Central memory CD8-positive, alpha-beta T cell (primary cell): ENCODE measurements at regions not wholly inside any gene's neighbourhood (a gene's known extent, or its start where the extent isn't known, plus 50 kb on each side); places are given as distances from the start of the nearest gene placed in this dataset.
"Not testable (repeated sequence)": the region's sequence is repeated elsewhere in the genome, so short reads cannot be mapped to it uniquely, and the experiment has no call there.

Experiments
- ATAC-seq: fragments of 150-1000 bp; cut with Tn5 transposase; replicated peaks from 2 replicates; pipeline ENCODE4 v1.10.0; 2022; ENCODE audit warnings: mild to moderate bottlenecking, moderate FRiP score, moderate number of reproducible peaks; ENCODE audit not compliant: poor library complexity, severe bottlenecking; ENCODE audit errors: extremely low read depth
- DNase-seq, 2 donors: peaks; one replicate each; pipeline ENCODE4 v3.0.0; 2021; ENCODE audit warnings: low spot score in 2 of 2
- H3K27ac Mint-ChIP-seq: one replicate; pipeline ENCODE4 v1.8.0; 2022; ENCODE audit warnings: low read depth, mild to moderate bottlenecking, moderate library complexity, mixed read lengths
- H3K27me3 Mint-ChIP-seq: one replicate; pipeline ENCODE4 v1.8.0; 2022; ENCODE audit warnings: mixed read lengths
- H3K36me3 Mint-ChIP-seq: one replicate; pipeline ENCODE4 v1.8.0; 2022; ENCODE audit warnings: mild to moderate bottlenecking, moderate library complexity, mixed read lengths; ENCODE audit not compliant: insufficient read depth
- H3K4me1 Mint-ChIP-seq: one replicate; pipeline ENCODE4 v1.8.0; 2022; ENCODE audit warnings: mixed read lengths
- H3K4me3 Mint-ChIP-seq: one replicate; pipeline ENCODE4 v1.8.0; 2022; ENCODE audit warnings: mild to moderate bottlenecking, moderate library complexity, mixed read lengths
- H3K9me3 Mint-ChIP-seq: one replicate; pipeline ENCODE4 v1.8.0; 2022; ENCODE audit warnings: mixed read lengths

DNA sequence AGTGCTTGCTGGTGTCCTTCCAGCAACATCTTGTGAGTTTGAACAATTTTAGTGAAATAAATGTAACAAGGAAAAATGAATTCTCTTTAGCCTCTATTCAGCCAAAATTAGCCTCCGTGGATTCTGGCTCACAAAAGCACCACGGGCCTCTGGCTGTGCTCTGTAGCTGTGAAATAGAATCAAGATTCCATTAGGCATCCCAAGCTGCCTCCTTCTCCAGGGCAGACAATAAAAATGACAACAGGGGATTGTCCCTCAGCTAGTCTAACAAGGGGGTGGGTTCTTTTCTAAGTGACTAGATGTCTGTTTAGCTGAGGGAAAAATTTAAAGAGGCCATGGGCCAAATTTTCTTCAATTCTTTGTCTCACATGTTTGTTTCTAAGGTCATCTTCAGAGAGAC, 254.7 kb upstream of the FIGN start:
- Mint-ChIP-seq H3K27ac (no peak overlapping the region), H3K4me3 (no peak overlapping the region), H3K9me3 (no peaks in the 10 kb centered on the region), H3K4me1 (no peaks in the 10 kb centered on the region), H3K36me3 (no peaks in the 10 kb centered on the region), H3K27me3 (no peaks in the 10 kb centered on the region)
- no peak for ATAC-seq
- no peak for DNase-seq

DNA sequence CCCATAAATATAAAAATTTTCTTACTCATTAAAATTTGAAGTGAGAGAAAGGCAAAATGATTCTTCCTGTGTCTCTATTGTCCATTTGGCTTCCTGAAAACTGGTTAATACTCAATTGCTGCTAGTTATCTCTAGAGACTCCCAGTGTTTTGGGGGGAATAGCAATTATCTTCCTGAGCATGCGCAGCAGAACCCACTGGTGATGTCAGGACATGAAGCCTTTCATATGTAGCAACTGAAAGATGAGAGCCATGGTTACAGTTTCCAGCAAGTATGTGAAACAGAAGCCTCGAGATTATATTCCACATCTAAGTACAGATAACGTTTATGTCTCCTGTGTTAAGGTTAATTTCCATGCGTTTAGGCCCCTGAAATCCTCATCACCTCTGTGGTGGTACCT, 254.3 kb upstream of the FIGN start:
- no peak for ATAC-seq
- Mint-ChIP-seq H3K9me3 (no peaks in the 10 kb centered on the region), H3K27ac (no peak overlapping the region), H3K4me3 (no peak overlapping the region), H3K4me1 (no peaks in the 10 kb centered on the region), H3K36me3 (no peaks in the 10 kb centered on the region), H3K27me3 (no peaks in the 10 kb centered on the region)
- no peak for DNase-seq

DNA sequence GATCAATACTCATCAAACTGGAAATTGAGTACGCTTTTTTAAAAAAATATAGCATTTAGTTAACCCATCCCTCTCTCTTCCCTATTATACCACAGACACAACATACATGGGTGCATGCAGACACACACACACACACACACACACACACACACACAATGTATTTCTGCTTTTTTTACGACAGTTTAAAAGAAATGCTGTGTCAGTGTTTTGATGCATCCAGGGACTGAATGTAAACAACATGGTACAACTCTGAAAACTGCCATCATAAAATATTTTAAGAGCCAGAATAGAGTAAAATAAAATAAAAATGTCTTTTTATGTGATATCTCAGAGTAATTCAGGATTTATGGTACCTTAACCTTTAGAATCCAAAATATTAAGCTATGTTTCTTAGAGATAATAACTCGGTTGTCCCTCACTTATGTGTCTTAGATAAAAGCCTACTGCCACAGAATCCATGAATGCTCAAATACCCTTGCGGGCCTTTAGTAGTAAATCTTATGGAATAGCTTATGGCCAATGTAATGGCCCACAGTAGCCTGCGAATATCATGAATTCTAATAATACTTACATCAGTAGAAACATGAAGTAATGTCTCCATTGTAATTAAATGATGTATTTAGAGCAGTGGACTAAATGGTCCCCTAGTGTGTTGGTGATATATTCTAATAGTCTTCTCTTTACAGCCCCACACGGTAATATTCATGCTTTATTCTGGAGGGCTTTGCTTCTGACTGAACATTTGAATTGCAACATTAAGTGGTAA, 251.6 kb upstream of the FIGN start:
- no peak overlapping the region for H3K27ac Mint-ChIP-seq
- no peak overlapping the region for H3K4me3 Mint-ChIP-seq
- no peaks in the 10 kb centered on the region for H3K9me3 Mint-ChIP-seq
- no peak for ATAC-seq
- no peak for DNase-seq
- no peaks in the 10 kb centered on the region for H3K36me3 Mint-ChIP-seq
- H3K4me1 Mint-ChIP-seq, result no peaks in the 10 kb centered on the region
- no peaks in the 10 kb centered on the region for H3K27me3 Mint-ChIP-seq

DNA sequence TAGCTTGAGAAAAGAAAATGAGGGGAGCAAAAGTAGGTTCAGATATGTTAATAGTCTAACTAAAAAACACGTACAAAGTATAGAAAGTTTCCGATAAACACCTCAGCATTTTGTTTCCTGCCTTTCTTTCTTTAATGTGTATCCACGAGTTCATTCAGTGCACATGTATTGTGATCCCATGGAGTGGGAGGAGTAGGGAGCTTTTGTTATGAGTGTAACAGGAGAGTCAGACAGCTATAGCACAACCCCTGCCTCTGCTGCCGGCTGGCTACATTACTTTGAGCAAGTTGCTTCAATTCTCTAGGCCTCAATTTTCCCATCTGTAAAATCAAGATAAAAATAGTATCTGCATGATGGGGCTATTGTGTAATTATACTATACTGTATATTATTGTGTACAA, 249.2 kb upstream of the FIGN start:
- Mint-ChIP-seq H3K36me3 (no peaks in the 10 kb centered on the region), H3K27ac (no peak overlapping the region), H3K4me3 (no peak overlapping the region), H3K9me3 (peaks cover 7% of the 10 kb centered on the region), H3K4me1 (no peaks in the 10 kb centered on the region), H3K27me3 (no peaks in the 10 kb centered on the region)
- DNase-seq (no peak), ATAC-seq (no peak)

DNA sequence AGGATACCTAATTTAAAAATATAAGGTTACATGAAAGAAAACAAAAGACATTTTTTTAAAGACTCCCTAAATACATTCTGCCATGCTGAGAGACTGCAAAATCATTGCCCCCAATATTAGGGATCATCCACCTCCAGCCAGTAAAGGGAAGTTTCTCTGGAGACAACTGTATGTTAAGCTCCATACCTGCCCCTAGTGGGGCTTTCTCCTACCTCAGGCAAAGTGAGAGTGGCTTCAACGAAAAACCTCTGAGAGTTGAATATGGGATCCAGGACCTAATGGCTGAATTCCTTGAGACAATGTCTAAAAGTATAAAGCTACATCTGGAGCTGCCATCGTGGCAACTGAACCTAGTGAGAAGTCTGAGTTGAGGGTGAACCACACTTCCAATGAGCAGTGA, 248.1 kb upstream of the FIGN start:
- DNase-seq, result no peak
- no peak overlapping the region for H3K4me3 Mint-ChIP-seq
- H3K9me3 Mint-ChIP-seq, result peaks cover 9% of the 10 kb centered on the region

DNA sequence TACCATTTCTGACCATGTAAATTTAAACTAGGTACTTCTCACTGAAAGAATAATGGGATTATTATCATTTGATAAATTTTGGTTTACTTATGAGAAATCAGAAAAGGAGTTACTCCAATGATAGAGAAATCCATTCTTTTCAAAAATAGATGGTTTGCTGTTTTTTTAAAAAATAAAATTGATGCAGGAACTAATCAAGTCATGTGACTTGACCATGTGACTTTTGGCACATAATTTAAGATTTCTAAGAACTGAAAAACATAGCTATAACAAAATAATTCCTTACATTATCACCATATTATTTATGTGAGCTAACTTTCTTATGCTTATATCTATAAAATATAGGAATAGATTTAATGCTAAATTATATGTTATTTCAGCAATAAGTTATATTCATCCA, 247.1 kb upstream of the FIGN start:
- ATAC-seq, result no peak
- Mint-ChIP-seq H3K4me3 (no peak overlapping the region), H3K4me1 (no peaks in the 10 kb centered on the region), H3K36me3 (no peaks in the 10 kb centered on the region), H3K9me3 (peaks cover 9% of the 10 kb centered on the region), H3K27me3 (no peaks in the 10 kb centered on the region), H3K27ac (no peak overlapping the region)
- DNase-seq, result no peak

More for the DNA sequence above, 248.1 kb upstream of the FIGN start:
- ATAC-seq, result no peak
- Mint-ChIP-seq H3K36me3 (no peaks in the 10 kb centered on the region), H3K27me3 (no peaks in the 10 kb centered on the region), H3K4me1 (no peaks in the 10 kb centered on the region), H3K27ac (no peak overlapping the region)

DNA sequence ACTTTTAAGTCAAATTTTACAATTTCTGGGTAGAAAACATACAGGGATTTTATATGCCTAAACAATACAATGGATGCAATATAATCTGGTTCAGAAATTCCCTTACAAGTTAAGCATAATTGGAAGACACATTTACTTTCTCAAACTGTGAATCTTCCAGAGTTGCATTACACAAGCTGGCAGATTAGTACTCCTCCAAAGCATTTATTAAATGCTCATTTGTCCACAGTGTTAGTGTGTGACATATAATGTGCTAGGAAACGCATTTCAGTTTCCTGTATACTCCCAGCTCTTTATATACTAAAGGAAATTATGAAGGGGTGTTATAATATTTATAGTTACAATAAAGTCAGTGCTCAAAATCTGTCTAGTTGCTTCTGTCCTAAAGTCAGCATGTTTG, 239.0 kb upstream of the FIGN start:
- Mint-ChIP-seq H3K36me3 (peaks cover 2% of the 10 kb centered on the region), H3K4me3 (no peak overlapping the region), H3K27me3 (no peaks in the 10 kb centered on the region), H3K27ac (no peak overlapping the region), H3K9me3 (peaks cover 11% of the 10 kb centered on the region), H3K4me1 (no peaks in the 10 kb centered on the region)
- DNase-seq (no peak), ATAC-seq (no peak)

DNA sequence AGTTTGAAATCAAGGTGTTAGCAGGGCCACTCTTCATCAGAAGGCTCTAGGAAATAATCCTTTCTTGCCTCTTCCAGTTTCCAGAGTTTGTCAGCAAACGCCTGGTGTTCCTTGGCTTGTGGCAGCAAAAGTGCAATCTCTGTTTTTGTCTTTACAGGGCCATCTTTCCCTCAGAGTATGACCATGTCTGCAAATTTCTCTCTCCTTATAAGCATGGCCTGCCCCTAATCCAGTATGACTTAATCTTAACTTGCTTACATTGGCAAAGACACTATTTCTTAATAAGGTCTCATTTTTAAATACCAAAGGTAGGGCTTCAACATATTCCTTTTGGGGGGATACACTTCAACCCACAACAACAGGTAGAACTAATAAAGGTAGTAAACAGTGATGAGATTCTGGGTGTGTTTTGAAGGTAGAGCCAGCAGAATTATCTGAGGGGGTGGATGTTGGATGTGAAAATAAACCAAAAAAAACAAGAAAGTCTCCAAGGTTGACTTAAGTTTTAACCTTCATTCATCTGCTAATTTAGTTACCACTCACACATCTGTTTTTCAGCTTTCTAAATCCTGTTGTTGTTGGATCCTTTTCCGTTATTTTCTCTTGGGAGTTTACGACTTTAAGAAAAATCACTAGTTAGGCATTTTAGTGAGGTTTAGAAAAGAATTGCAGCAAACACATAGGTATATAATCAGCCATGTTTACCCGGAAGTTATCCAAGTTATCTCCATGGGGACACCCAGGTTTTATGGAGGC, 234.4 kb upstream of the FIGN start:
- no peak overlapping the region for H3K4me3 Mint-ChIP-seq
- no peaks in the 10 kb centered on the region for H3K36me3 Mint-ChIP-seq
- H3K9me3 Mint-ChIP-seq, result peaks cover 21% of the 10 kb centered on the region
- no peaks in the 10 kb centered on the region for H3K4me1 Mint-ChIP-seq
- H3K27me3 Mint-ChIP-seq, result no peaks in the 10 kb centered on the region
- ATAC-seq (no peak), DNase-seq (no peak)
- H3K27ac Mint-ChIP-seq, result no peak overlapping the region

DNA sequence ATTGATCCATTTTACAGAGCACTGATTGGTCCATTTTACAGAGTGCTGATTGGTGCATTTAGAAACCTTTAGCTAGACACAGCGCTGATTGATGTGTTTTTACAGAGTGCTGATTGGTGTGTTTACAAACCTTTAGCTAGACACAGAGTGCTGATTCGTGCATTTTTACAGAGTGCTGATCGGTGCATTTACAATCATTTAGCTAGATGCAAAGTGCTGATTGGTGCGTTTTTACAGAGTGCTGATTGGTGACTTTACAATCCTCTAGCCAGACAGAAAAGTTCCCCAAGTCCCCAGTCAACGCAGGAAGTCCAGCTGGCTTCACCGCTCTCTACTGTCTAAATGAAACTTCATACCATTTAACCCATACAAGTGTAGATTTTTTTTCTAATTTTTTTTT, 228.5 kb upstream of the FIGN start:
- H3K27me3 Mint-ChIP-seq, H3K4me3 Mint-ChIP-seq, ATAC-seq, H3K27ac Mint-ChIP-seq, DNase-seq, H3K36me3 Mint-ChIP-seq, H3K4me1 Mint-ChIP-seq: not testable (repeated sequence)
- peaks cover 17% of the 10 kb centered on the region for H3K9me3 Mint-ChIP-seq

DNA sequence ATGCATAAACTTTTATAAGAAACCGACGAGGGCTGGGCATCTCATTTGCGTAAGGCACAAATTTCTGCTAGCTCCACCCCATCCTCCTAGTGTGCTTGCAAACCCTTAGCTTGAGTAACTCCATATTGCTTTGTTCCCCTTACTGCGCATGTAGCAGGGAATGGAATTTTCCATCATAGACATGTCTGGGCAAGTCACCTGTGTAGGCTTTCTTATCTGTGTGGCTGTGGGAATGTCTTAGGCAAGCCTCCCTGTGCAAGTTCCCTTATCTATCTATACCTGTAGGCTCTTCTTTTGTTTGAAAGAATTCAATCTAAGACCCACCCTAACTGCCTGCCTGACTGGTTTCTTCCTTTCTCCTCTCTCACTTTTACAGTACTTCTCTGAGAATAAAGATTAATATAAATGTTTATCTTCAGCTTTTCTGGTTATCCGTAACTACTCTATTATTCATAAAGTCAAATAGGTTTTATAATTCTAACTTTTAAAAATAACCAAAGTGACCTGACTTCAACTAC, 217.6 kb upstream of the FIGN start:
- ATAC-seq (no peak), DNase-seq (no peak)
- no peak overlapping the region for H3K27ac Mint-ChIP-seq
- H3K27me3 Mint-ChIP-seq, result no peaks in the 10 kb centered on the region
- no peak overlapping the region for H3K4me3 Mint-ChIP-seq
- peaks cover 14% of the 10 kb centered on the region for H3K9me3 Mint-ChIP-seq
- H3K36me3 Mint-ChIP-seq, result no peaks in the 10 kb centered on the region
- H3K4me1 Mint-ChIP-seq, result no peaks in the 10 kb centered on the region

DNA sequence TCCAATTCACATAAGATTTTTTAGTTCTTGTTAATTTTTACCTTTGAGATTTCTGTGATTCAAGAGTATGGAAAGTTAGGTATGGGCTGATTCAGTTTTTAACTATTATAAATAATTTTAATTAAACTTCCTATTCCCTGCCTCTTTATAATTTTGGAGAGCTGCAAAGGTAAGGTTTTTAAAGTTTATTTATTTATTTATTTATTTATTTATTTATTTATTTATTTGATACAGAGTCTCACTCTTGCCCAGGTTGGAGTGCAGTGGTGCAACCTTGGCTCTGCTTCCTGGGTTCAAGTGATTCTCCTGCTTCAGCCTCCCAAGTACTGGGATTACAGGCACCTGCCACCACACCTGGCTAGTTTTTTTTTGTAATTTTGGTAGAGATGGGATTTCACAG, 215.5 kb upstream of the FIGN start:
- Mint-ChIP-seq H3K27me3 (no peaks in the 10 kb centered on the region), H3K9me3 (peaks cover 12% of the 10 kb centered on the region), H3K4me1 (no peaks in the 10 kb centered on the region), H3K4me3 (no peak overlapping the region), H3K27ac (no peak overlapping the region), H3K36me3 (no peaks in the 10 kb centered on the region)
- no peak for ATAC-seq
- no peak for DNase-seq

DNA sequence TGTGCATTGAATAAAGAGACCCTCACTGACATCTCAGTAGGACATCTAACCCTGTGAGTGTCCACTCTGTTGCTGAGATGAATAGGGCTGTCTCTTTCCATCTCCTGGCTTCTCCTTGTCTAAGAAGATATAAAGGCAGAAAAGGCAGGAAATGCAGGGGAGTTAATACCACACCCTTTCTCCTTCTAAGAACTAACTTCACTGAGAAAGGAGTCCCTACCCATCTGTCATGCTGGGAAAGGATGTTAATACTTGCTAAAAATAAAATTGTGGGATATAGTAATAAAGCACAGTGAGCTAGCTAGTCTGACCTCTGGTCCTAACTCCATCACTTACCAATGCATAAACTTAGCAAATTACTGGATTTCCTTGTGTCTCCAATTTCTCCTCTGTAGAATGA, 213.9 kb upstream of the FIGN start:
- no peak for ATAC-seq
- Mint-ChIP-seq H3K4me3 (no peak overlapping the region), H3K27ac (no peak overlapping the region), H3K9me3 (peaks cover 5% of the 10 kb centered on the region), H3K36me3 (no peaks in the 10 kb centered on the region), H3K27me3 (no peaks in the 10 kb centered on the region), H3K4me1 (no peaks in the 10 kb centered on the region)
- DNase-seq, result no peak

DNA sequence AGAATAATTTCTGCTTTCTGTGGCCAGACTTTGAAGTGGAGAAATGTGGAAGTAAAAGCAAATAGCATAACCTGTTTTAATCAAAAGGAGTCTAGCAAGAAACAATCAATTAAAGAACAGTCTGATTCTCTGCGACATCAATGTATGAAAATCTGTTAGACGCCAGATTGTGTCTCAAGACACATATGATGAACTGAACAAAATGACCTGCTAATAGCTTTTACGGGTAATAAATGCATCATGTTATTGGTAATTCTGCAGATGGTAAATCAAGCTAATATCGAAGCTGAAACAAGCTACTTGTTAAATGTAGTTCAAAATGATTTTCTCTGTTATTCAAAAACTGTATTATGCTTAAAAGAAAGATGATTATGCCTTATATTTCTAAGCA, 208.5 kb upstream of the FIGN start:
- H3K9me3 Mint-ChIP-seq, result peaks cover 5% of the 10 kb centered on the region
- H3K27me3 Mint-ChIP-seq, result no peaks in the 10 kb centered on the region
- H3K4me3 Mint-ChIP-seq, result no peak overlapping the region
- ATAC-seq, result no peak
- no peak overlapping the region for H3K27ac Mint-ChIP-seq
- H3K36me3 Mint-ChIP-seq, result no peaks in the 10 kb centered on the region
- no peaks in the 10 kb centered on the region for H3K4me1 Mint-ChIP-seq
- no peak for DNase-seq
